Sciatic nerve (tissue), 2 donors: ENCODE measurements at regions not wholly inside any gene's neighbourhood (a gene's known extent, or its start where the extent isn't known, plus 50 kb on each side); places are given as distances from the start of the nearest gene placed in this dataset.
"Not testable (repeated sequence)": the region's sequence is repeated elsewhere in the genome, so short reads cannot be mapped to it uniquely, and the experiment has no call there.

Source experiments
- ATAC-seq: fragments of 200-7000 bp; cut with Tn5 transposase; one replicate; pipeline ENCODE4 v1.9.1; 2020; ENCODE audit warnings: mild to moderate bottlenecking, moderate library complexity
- DNase-seq: peaks from one replicate; pipeline ENCODE4 v3.0.0-alpha.2; 2020; ENCODE audit warnings: low spot score
- intact Hi-C: fragments of 100-400 bp; cut with DNase I; formaldehyde crosslinking; loops from one replicate; pipeline ENCODE4 v1.14.2; 2022
- donor health status: DM: no; HTN: no; CAD: no.
- donor health status: DM: no; HTN: no; CAD: no.

DNA sequence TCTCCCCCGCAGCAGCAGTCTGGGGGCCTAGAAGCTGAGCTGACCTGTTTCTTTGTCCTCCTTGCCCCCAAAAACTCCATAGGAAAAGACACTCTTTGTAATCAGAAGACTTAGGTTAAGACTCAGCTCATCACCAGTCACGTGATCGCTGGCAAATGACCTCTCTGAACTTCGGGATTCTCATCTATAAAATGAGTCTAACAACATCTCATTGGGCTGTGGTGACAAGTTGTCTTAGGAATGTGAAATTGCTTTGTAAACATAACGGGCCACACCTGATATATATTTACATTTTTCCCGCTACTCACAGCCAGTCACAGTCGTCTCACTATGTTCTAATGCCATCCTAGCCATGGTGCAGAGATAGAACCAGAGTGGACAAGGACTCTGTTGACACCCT is 86.0 kb upstream of the LHX1 start:
- ATAC-seq (no peak), DNase-seq (no peak)
- intact Hi-C loops = no loop called here

GRCh38 chr17:36852478-36852877 is 84.8 kb upstream of the LHX1 start:
- intact Hi-C loops, ATAC-seq, DNase-seq: not testable (repeated sequence)

GRCh38 chr17:36854982-36855381 is 82.3 kb upstream of the LHX1 start:
- DNase-seq (no peak), ATAC-seq (no peak)
- intact Hi-C loops = no loop called here

GRCh38 chr17:36855459-36855858 is 81.8 kb upstream of the LHX1 start:
- intact Hi-C loops = no loop called here
- no peak for ATAC-seq
- no peak for DNase-seq

GRCh38 chr17:36856222-36856621 is 81.1 kb upstream of the LHX1 start:
- no peak for ATAC-seq

GRCh38 chr17:36856903-36857381 is 80.3 kb upstream of the LHX1 start:
- ATAC-seq (no peak), DNase-seq (no peak)
- intact Hi-C loops = no loop called here

More at GRCh38 chr17:36856222-36856621, 81.1 kb upstream of the LHX1 start:
- intact Hi-C loops = no loop called here
- DNase-seq = no peak

DNA sequence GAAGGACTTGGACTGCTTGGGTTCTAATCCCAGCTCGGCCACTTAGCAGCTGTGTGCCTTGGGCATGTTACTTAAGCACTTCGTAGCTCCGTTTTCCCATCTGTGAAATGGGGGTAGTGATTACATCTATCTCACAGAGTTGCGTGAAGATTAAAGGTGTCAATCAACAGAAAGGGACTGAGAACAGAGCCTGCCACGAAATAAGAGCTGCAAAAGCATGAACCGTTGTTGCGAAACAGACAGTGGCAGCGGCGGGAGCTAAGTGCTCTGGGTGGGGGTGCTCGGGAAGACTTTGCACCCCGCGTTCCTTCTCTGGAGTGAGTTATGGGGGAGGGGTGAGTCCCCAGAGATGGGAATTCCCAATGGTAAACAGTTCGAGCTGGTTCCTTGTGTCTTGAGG is 79.6 kb upstream of the LHX1 start:
- intact Hi-C loops = no loop called here
- DNase-seq (no peak), ATAC-seq (no peak)

- intact Hi-C loops = no loop called here
- DNase-seq = no peak
- ATAC-seq = no peak
These were observed 78.9 kb upstream of the LHX1 start for GRCh38 chr17:36858119-36859002.

DNA sequence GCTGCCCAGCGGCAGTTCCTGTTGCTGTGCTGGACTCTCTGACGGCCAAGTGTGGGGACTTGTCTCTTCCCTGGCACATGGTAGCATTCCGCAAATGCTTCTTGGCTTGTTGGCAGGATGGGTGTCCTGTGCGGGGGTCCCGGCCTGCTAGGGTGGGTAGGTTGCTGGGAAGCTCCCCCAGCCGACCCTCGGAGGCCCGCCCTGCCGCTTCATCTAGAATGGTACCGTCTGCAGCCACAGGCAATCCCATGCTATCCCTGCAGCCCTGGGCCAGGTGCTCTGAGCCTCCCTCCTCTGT is 78.3 kb upstream of the LHX1 start:
- intact Hi-C loops = no loop called here
- DNase-seq (no peak), ATAC-seq (no peak)

DNA sequence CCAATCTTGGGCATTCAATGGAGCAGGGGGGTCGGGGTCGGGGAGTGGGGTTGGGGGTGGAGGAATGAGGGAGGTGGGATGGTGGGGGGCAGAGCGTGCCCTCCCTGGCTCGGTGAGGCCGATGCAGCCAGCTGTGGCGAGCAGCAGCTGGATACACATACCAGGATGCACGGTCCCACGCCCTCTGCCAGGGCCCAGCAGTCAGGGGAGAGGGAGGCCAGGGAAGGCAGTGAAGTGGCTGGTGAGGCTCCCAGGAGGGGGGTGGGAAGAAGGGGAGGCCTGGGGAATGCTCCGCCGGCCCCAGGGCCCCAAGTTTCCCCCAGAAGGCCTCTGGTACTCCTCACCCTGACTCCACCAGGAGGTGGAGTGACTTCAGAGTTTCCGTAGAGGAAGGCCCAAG is 77.6 kb upstream of the LHX1 start:
- ATAC-seq (no peak), DNase-seq (no peak)
- intact Hi-C loops = loop anchor here (10.0 kb wide), 1 partner anchor 175 kb away; no protein-coding TSS in a partner anchor

- intact Hi-C loops = loop anchor here (10.0 kb wide), 1 partner anchor 177 kb away; no protein-coding TSS in a partner anchor
- DNase-seq (no peak), ATAC-seq (no peak)
These were observed 75.7 kb upstream of the LHX1 start for GRCh38 chr17:36861531-36861930.

- intact Hi-C loops = loop anchor here (10.0 kb wide), 1 partner anchor 178 kb away; no protein-coding TSS in a partner anchor
- ATAC-seq (no peak), DNase-seq (no peak)
These were observed 75.0 kb upstream of the LHX1 start for GRCh38 chr17:36862116-36862920.

- DNase-seq (no peak), ATAC-seq (no peak)
- intact Hi-C loops = loop anchor here (10.0 kb wide), 1 partner anchor 178 kb away; no protein-coding TSS in a partner anchor
These were observed 74.1 kb upstream of the LHX1 start for GRCh38 chr17:36863131-36863530.

DNA sequence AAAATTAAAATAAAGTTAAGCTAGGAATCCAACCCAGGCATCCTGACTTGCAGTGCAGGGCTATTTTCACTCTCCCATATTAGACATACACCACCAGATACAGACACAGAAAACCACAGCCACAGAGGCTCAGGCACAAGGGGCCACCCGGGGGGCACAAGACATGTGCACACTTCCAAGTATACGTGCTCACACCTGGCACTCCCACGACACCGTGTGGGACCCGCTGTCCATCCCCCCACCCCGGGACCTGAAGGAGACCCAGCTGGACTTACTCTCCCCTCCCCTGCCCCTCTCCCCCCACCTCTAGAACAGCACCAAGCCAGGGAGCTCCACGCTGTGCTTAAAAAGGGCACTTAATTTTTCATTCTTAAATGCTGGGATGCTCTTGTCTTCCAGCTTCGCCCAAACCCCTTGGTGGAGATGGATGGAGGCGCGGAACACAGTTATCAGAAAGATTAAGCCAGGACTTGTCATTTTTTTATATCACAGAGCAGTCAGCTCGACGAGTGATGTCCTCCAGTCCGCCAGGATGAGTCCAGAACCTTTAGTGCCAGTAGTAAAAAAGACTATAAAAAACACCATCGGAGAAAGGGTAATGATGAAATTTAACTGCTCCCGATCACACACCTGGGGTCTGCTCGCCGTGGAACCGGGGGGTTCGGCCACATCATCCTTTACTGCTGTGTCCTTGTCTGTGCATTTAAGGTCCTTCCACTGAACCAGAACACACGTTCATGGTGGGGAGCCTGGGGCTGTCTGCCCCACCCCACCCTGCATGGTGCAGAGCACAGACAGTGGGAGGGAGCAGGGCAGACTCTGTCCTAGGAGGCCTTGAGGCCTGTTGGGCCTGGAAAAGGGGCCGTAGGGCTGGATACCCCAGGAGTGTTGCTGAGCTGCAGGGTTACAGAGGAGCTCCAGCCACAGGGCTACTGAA is 73.3 kb upstream of the LHX1 start:
- intact Hi-C loops = loop anchor here (10.0 kb wide), 1 partner anchor 179 kb away; no protein-coding TSS in a partner anchor
- DNase-seq = no peak

GRCh38 chr17:36864827-36865430 is 72.3 kb upstream of the LHX1 start:
- intact Hi-C loops = loop anchor here (10.0 kb wide), 1 partner anchor 180 kb away; no protein-coding TSS in a partner anchor
- ATAC-seq = no peak
- no peak for DNase-seq

More for the DNA sequence above, 73.3 kb upstream of the LHX1 start:
- no peak for ATAC-seq

DNA sequence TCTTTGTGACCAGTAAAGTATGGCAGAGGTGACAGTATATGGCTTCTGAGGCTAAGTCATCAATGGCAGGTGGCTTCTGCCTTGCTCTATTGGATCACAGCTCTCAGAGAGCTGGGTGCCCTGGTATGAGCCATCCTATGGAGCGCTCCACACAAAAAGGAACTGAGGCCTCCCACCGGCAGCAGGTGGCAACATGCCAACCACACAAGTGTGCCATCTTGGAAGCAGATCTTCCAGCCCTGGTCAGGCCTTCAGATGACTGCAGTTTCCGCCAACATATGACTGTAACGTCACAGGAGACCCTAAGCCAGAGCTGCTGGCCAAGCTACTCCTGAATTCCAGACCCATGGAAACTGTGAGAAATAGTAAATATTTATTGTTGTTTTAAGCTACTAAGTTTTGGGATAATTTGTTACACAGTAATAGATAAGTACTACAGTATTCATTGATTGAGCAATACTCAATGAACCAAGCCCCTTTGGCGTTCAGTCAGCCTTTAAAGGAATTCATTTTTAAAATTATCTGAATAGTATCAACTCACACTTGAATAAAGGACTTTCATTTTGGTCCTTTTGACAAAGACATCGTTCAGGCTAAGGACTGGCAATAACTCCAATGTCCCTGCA is 69.4 kb upstream of the LHX1 start:
- intact Hi-C loops = loop anchor here (10.0 kb wide), 1 partner anchor 183 kb away; no protein-coding TSS in a partner anchor

DNA sequence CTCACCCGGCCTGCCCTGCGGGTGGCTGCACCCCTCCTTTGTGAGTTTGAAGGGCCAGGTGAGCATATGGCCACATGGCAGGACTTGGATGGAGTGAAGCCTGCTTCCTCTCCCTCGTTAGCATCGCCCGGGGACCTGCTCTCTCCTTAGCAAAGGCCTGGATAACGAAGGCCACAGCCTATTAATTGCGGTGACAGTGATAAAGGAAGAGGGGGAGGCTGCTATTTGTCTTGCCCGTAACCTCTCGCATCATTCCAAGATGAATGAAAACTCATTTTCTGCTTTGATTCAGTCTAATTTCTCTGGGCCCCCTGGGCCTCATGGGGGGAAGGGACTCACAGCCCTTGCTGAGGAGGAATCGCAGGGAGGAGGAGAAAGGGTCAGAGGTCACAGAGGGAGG is 68.5 kb upstream of the LHX1 start:
- ATAC-seq (no peak), DNase-seq (no peak)
- intact Hi-C loops = loop anchor here (10.0 kb wide), 1 partner anchor 184 kb away; no protein-coding TSS in a partner anchor

More for the DNA sequence above, 69.4 kb upstream of the LHX1 start:
- DNase-seq (no peak), ATAC-seq (no peak)

- intact Hi-C loops = loop anchor here (10.0 kb wide), 1 partner anchor 185 kb away; no protein-coding TSS in a partner anchor
- no peak for DNase-seq
- no peak for ATAC-seq
These were observed 67.8 kb upstream of the LHX1 start for GRCh38 chr17:36869441-36869840.
